ENCODE measurements at regions not wholly inside any gene's neighbourhood (a gene's known extent, or its start where the extent isn't known, plus 50 kb on each side); places are given as distances from the start of the nearest gene placed in this dataset.
A peak's percentile ranks its signal among the peaks of the same experiment; 100 is the strongest.

GRCh38 chr15:37229855-37230619 is 129.7 kb upstream of the MEIS2 start:
- no peak for ATAC-seq (ENCODE audit: low read depth in 2 of 2)
- Mint-ChIP-seq H3K27me3 (no peaks in the 10 kb centered on the region), H3K27ac (no peak overlapping the region), H3K4me3 (no peak overlapping the region), H3K9me3 (peaks cover 0 to 19% (median 6%) of the 10 kb centered on the region in 7 donors), H3K4me1 (no peaks in the 10 kb centered on the region), H3K36me3 (no peaks in the 10 kb centered on the region)
- Histone ChIP-seq H3K4me3 (ENCODE audit: low read depth, low read length) (no peak overlapping the region), H3K27ac (ENCODE audit: insufficient read depth, low read length, poor library complexity, severe bottlenecking) (no peak overlapping the region), H3K9me3 (ENCODE audit: control insufficient read depth in 2 of 2, low read length in 2 of 2) (no peaks in the 10 kb centered on the region), H3K27me3 (ENCODE audit: control insufficient read depth, insufficient read depth, low read length) (no peaks in the 10 kb centered on the region), H3K4me1 (ENCODE audit: control insufficient read depth, insufficient read depth, low read length, poor library complexity, severe bottlenecking) (no peaks in the 10 kb centered on the region), H3K36me3 (ENCODE audit: control insufficient read depth, insufficient read depth, low read length) (no peaks in the 10 kb centered on the region)
- DNase-seq: no peak

DNA sequence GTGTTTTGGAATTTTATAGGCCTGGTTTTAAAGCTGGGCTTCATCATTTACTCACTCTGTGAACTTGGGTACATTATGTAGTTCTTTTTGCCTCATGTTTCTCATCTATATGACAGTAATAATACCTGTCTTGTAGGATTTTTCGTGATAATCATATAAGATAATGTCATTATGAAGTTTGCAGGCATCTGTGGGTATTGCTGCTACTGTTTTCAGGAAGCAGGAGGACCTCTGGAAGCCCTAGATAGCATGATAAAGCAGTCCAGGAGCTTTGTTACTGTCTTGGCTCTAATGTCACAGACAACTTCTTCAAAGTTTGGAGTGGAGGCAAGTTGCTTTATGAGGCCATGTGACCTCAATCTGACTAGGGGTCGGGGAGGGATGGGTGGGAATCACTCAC is 145.0 kb upstream of the MEIS2 start:
- H3K27ac ChIP-seq (ENCODE audit: insufficient read depth, low read length, poor library complexity, severe bottlenecking): no peak overlapping the region
- ATAC-seq (ENCODE audit: low read depth in 2 of 2): no peak
- no peaks in the 10 kb centered on the region for H3K4me1 Mint-ChIP-seq
- H3K27ac Mint-ChIP-seq: no peak overlapping the region
- no peak overlapping the region for H3K4me3 Mint-ChIP-seq
- H3K4me3 ChIP-seq (ENCODE audit: low read depth, low read length): no peak overlapping the region
- H3K36me3 Mint-ChIP-seq: no peaks in the 10 kb centered on the region
- H3K9me3 Mint-ChIP-seq: peaks cover 0 to 4% (median 0%) of the 10 kb centered on the region in 7 donors
- H3K9me3 ChIP-seq (ENCODE audit: control insufficient read depth in 2 of 2, low read length in 2 of 2): no peaks in the 10 kb centered on the region
- no peak for DNase-seq
- no peaks in the 10 kb centered on the region for H3K36me3 ChIP-seq (ENCODE audit: control insufficient read depth, insufficient read depth, low read length)
- H3K27me3 Mint-ChIP-seq: no peaks in the 10 kb centered on the region
- no peaks in the 10 kb centered on the region for H3K4me1 ChIP-seq (ENCODE audit: control insufficient read depth, insufficient read depth, low read length, poor library complexity, severe bottlenecking)
- H3K27me3 ChIP-seq (ENCODE audit: control insufficient read depth, insufficient read depth, low read length): no peaks in the 10 kb centered on the region

DNA sequence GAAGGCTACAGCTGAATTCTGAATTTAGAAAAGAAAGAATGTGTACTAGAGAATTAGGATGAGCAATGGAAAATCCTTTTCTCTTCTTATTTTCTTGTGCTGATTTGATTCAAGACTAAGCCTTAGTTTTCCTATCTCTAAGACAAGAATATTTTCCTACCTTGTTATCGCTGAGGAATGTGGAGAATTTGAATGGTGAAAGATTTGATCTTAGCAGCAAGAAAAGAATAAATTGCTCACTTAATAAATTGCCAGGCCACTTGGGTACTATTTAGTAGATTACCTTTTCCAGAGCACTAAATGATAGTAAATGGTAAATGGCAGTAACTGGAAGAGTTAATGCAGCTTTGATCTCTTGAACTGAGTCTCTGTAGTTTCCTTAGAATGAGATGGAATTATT is 145.7 kb upstream of the MEIS2 start:
- no peak overlapping the region for H3K27ac Mint-ChIP-seq
- H3K4me1 Mint-ChIP-seq: no peaks in the 10 kb centered on the region
- Histone ChIP-seq H3K4me1 (ENCODE audit: control insufficient read depth, insufficient read depth, low read length, poor library complexity, severe bottlenecking) (no peaks in the 10 kb centered on the region), H3K36me3 (ENCODE audit: control insufficient read depth, insufficient read depth, low read length) (no peaks in the 10 kb centered on the region), H3K27ac (ENCODE audit: insufficient read depth, low read length, poor library complexity, severe bottlenecking) (no peak overlapping the region), H3K9me3 (ENCODE audit: control insufficient read depth in 2 of 2, low read length in 2 of 2) (no peaks in the 10 kb centered on the region), H3K27me3 (ENCODE audit: control insufficient read depth, insufficient read depth, low read length) (no peaks in the 10 kb centered on the region), H3K4me3 (ENCODE audit: low read depth, low read length) (no peak overlapping the region)
- no peaks in the 10 kb centered on the region for H3K36me3 Mint-ChIP-seq
- H3K27me3 Mint-ChIP-seq: no peaks in the 10 kb centered on the region
- no peak overlapping the region for H3K4me3 Mint-ChIP-seq
- ATAC-seq (ENCODE audit: low read depth in 2 of 2) (no peak), DNase-seq (no peak)
- H3K9me3 Mint-ChIP-seq: peaks cover 0 to 2% (median 0%) of the 10 kb centered on the region in 7 donors

GRCh38 chr15:37246856-37247255 is 146.5 kb upstream of the MEIS2 start:
- Histone ChIP-seq H3K4me1 (ENCODE audit: control insufficient read depth, insufficient read depth, low read length, poor library complexity, severe bottlenecking) (no peaks in the 10 kb centered on the region), H3K36me3 (ENCODE audit: control insufficient read depth, insufficient read depth, low read length) (no peaks in the 10 kb centered on the region), H3K9me3 (ENCODE audit: control insufficient read depth in 2 of 2, low read length in 2 of 2) (no peaks in the 10 kb centered on the region), H3K27ac (ENCODE audit: insufficient read depth, low read length, poor library complexity, severe bottlenecking) (no peak overlapping the region), H3K27me3 (ENCODE audit: control insufficient read depth, insufficient read depth, low read length) (no peaks in the 10 kb centered on the region), H3K4me3 (ENCODE audit: low read depth, low read length) (no peak overlapping the region)
- H3K4me1 Mint-ChIP-seq: no peaks in the 10 kb centered on the region
- no peaks in the 10 kb centered on the region for H3K36me3 Mint-ChIP-seq
- H3K9me3 Mint-ChIP-seq: peaks cover 0 to 2% (median 0%) of the 10 kb centered on the region in 7 donors
- ATAC-seq (ENCODE audit: low read depth in 2 of 2) (no peak), DNase-seq (no peak)
- H3K27ac Mint-ChIP-seq: no peak overlapping the region
- H3K27me3 Mint-ChIP-seq: no peaks in the 10 kb centered on the region
- no peak overlapping the region for H3K4me3 Mint-ChIP-seq

DNA sequence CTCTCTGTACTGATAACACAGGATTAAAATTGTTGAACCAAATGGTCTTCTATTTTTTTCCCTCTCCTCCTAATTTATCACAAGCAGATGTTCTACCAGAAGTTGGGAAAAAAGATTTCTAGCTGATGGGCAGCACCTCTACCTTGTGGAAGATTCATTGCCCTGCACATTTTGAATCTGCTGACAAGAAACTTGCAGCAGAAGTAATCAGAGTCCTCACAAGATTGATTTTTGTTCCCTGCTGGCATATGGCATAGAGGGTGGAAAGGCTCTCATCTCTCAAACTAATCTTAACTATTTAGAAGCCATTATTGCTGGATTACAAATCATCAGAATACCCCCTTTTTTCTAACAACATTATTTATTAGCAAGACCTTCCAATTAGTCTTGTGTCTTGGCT is 148.9 kb upstream of the MEIS2 start:
- no peaks in the 10 kb centered on the region for H3K4me1 ChIP-seq (ENCODE audit: control insufficient read depth, insufficient read depth, low read length, poor library complexity, severe bottlenecking)
- no peak overlapping the region for H3K4me3 ChIP-seq (ENCODE audit: low read depth, low read length)
- ATAC-seq (ENCODE audit: low read depth in 2 of 2) (no peak), DNase-seq (no peak)
- Mint-ChIP-seq H3K27me3 (peaks cover 4% of the 10 kb centered on the region), H3K9me3 (peaks cover 0 to 3% (median 0%) of the 10 kb centered on the region in 7 donors), H3K4me3 (no peak overlapping the region), H3K4me1 (no peaks in the 10 kb centered on the region), H3K27ac (peak overlapping the region in 1 of 3 donors; percentile 10), H3K36me3 (no peaks in the 10 kb centered on the region)
- H3K27ac ChIP-seq (ENCODE audit: insufficient read depth, low read length, poor library complexity, severe bottlenecking): no peak overlapping the region
- no peaks in the 10 kb centered on the region for H3K9me3 ChIP-seq (ENCODE audit: control insufficient read depth in 2 of 2, low read length in 2 of 2)
- H3K27me3 ChIP-seq (ENCODE audit: control insufficient read depth, insufficient read depth, low read length): no peaks in the 10 kb centered on the region
- no peaks in the 10 kb centered on the region for H3K36me3 ChIP-seq (ENCODE audit: control insufficient read depth, insufficient read depth, low read length)

- Mint-ChIP-seq H3K4me3 (no peak overlapping the region), H3K9me3 (peaks cover 0 to 5% (median under 1%) of the 10 kb centered on the region in 7 donors), H3K27ac (no peak overlapping the region), H3K36me3 (no peaks in the 10 kb centered on the region), H3K4me1 (no peaks in the 10 kb centered on the region), H3K27me3 (peaks cover 4% of the 10 kb centered on the region)
- no peak for DNase-seq
- Histone ChIP-seq H3K4me1 (ENCODE audit: control insufficient read depth, insufficient read depth, low read length, poor library complexity, severe bottlenecking) (no peaks in the 10 kb centered on the region), H3K36me3 (ENCODE audit: control insufficient read depth, insufficient read depth, low read length) (no peaks in the 10 kb centered on the region), H3K4me3 (ENCODE audit: low read depth, low read length) (no peak overlapping the region), H3K27ac (ENCODE audit: insufficient read depth, low read length, poor library complexity, severe bottlenecking) (no peak overlapping the region), H3K27me3 (ENCODE audit: control insufficient read depth, insufficient read depth, low read length) (no peaks in the 10 kb centered on the region), H3K9me3 (ENCODE audit: control insufficient read depth in 2 of 2, low read length in 2 of 2) (no peaks in the 10 kb centered on the region)
- no peak for ATAC-seq (ENCODE audit: low read depth in 2 of 2)
Measured at GRCh38 chr15:37252530-37252929, 152.2 kb upstream of the MEIS2 start.

GRCh38 chr15:37253877-37254276 is 153.5 kb upstream of the MEIS2 start:
- no peaks in the 10 kb centered on the region for H3K36me3 ChIP-seq (ENCODE audit: control insufficient read depth, insufficient read depth, low read length)
- H3K27ac Mint-ChIP-seq: no peak overlapping the region

GRCh38 chr15:37260255-37260654 is 159.9 kb upstream of the MEIS2 start:
- Histone ChIP-seq H3K4me1 (ENCODE audit: control insufficient read depth, insufficient read depth, low read length, poor library complexity, severe bottlenecking) (no peaks in the 10 kb centered on the region), H3K4me3 (ENCODE audit: low read depth, low read length) (no peak overlapping the region), H3K27ac (ENCODE audit: insufficient read depth, low read length, poor library complexity, severe bottlenecking) (no peak overlapping the region), H3K9me3 (ENCODE audit: control insufficient read depth in 2 of 2, low read length in 2 of 2) (no peaks in the 10 kb centered on the region), H3K27me3 (ENCODE audit: control insufficient read depth, insufficient read depth, low read length) (no peaks in the 10 kb centered on the region), H3K36me3 (ENCODE audit: control insufficient read depth, insufficient read depth, low read length) (no peaks in the 10 kb centered on the region)
- Mint-ChIP-seq H3K27ac (no peak overlapping the region), H3K9me3 (peaks cover 0 to 13% (median 3%) of the 10 kb centered on the region in 7 donors), H3K27me3 (no peaks in the 10 kb centered on the region), H3K36me3 (no peaks in the 10 kb centered on the region), H3K4me1 (no peaks in the 10 kb centered on the region), H3K4me3 (no peak overlapping the region)
- no peak for ATAC-seq (ENCODE audit: low read depth in 2 of 2)
- DNase-seq: no peak

More at GRCh38 chr15:37253877-37254276, 153.5 kb upstream of the MEIS2 start:
- H3K4me3 Mint-ChIP-seq: no peak overlapping the region
- Histone ChIP-seq H3K27me3 (ENCODE audit: control insufficient read depth, insufficient read depth, low read length) (no peaks in the 10 kb centered on the region), H3K27ac (ENCODE audit: insufficient read depth, low read length, poor library complexity, severe bottlenecking) (no peak overlapping the region), H3K9me3 (ENCODE audit: control insufficient read depth in 2 of 2, low read length in 2 of 2) (no peaks in the 10 kb centered on the region), H3K4me1 (ENCODE audit: control insufficient read depth, insufficient read depth, low read length, poor library complexity, severe bottlenecking) (no peaks in the 10 kb centered on the region), H3K4me3 (ENCODE audit: low read depth, low read length) (no peak overlapping the region)
- H3K27me3 Mint-ChIP-seq: peaks cover 4% of the 10 kb centered on the region
- no peak for DNase-seq
- no peak for ATAC-seq (ENCODE audit: low read depth in 2 of 2)
- no peaks in the 10 kb centered on the region for H3K4me1 Mint-ChIP-seq
- no peaks in the 10 kb centered on the region for H3K36me3 Mint-ChIP-seq
- peaks cover 0 to 9% (median 3%) of the 10 kb centered on the region in 7 donors for H3K9me3 Mint-ChIP-seq

All from CD4-positive, CD25-positive, alpha-beta regulatory T cell (primary cell).